HCT116 (cell line): ENCODE measurements at regions not wholly inside any gene's neighbourhood (a gene's known extent, or its start where the extent isn't known, plus 50 kb on each side); places are given as distances from the start of the nearest gene placed in this dataset.

Experiments
- ATAC-seq: fragments of 200-7000 bp; cut with Tn5 transposase; 2 replicates; pipeline ENCODE4 v1.9.1; 2020; ENCODE audit warnings: mild to moderate bottlenecking, moderate library complexity
- BruUV-seq: library from RNA; stranded (reverse); fragments of 400-500 nt; replicated peaks from 2 replicates; lab custom pipeline; 2021; lab: Mats Ljungman, UMichigan
- CTCF ChIA-PET: fragments of 300-600 bp; sonication (Branson Sonifier 250); formaldehyde crosslinking; loops from one replicate; lab custom pipeline; 2021; ENCODE audit warnings: antibody characterized with exemption; lab: Charles Lee
- POLR2A ChIA-PET: fragments of 300-600, 350-600 bp; sonication (Branson Sonifier 250); formaldehyde crosslinking; loops from one replicate; lab custom pipeline; 2021; ENCODE audit warnings: antibody characterized with exemption; lab: Charles Lee
- RAD21 ChIA-PET, 2 experiments: fragments of 300-600 bp; sonication (Branson Sonifier 250); formaldehyde crosslinking; loops; one replicate each; lab custom pipeline; 2023; ENCODE audit warnings: low total read pairs in 2 of 2; ENCODE audit not compliant: uncharacterized antibody in 2 of 2, unreplicated experiment in 2 of 2, low non-redundant PET in 1 of 2; lab: Charles Lee
- DNase-seq: peaks from one replicate; pipeline ENCODE4 v3.0.0-alpha.2; 2010; ENCODE audit warnings: low read depth, low spot score
- H2AFZ ChIP-seq: fragments of 200-600 bp; shearing (Covaris generic), sonication (generic); 2 replicates; pipeline ENCODE4 v1.6.1; 2017; ENCODE audit warnings: low read depth, mixed run types, mixed read lengths, antibody characterized with exemption, low read length; ENCODE audit not compliant: poor library complexity, severe bottlenecking
- H3K27ac ChIP-seq: 2 replicates; pipeline ENCODE4 v1.5.1; 2012; ENCODE audit warnings: low read depth, low read length
- H3K27me3 ChIP-seq: fragments of 200-600 bp; sonication (generic); 2 replicates; pipeline ENCODE4 v1.6.1; 2016; ENCODE audit warnings: mixed run types, low read length, mixed read lengths; ENCODE audit not compliant: insufficient read depth
- H3K36me3 ChIP-seq, 2 experiments: fragments of 200-500 bp in 1 of 2; fragments of 200-600 bp in 1 of 2; sonication (Bioruptor generic) in 1 of 2; sonication (generic) in 1 of 2; 2 replicates each; pipeline versions ENCODE4 v1.5.1 to v1.6.1; 2014 to 2016; ENCODE audit warnings: low read length in 2 of 2, inconsistent platforms in 1 of 2, mixed read lengths in 1 of 2, mixed run types in 1 of 2; ENCODE audit not compliant: insufficient read depth in 2 of 2, control insufficient read depth in 1 of 2
- H3K4me1 ChIP-seq, 2 experiments: fragments of 200-600 bp in 1 of 2; sonication (generic) in 1 of 2; 2 replicates each; pipeline versions ENCODE4 v1.5.1 to v1.6.1; 2012 to 2017; ENCODE audit warnings: low read length in 2 of 2, inconsistent platforms in 1 of 2, mild to moderate bottlenecking in 1 of 2, mixed read lengths in 1 of 2, mixed run types in 1 of 2, moderate library complexity in 1 of 2; ENCODE audit not compliant: insufficient read depth in 2 of 2, control insufficient read depth in 1 of 2
- H3K4me2 ChIP-seq: fragments of 200-600 bp; sonication (generic); 2 replicates; pipeline ENCODE4 v1.6.1; 2017; ENCODE audit warnings: mixed run types, low read length, mixed read lengths
- H3K4me3 ChIP-seq, 2 experiments: fragments of 200-600 bp in 1 of 2; sonication (generic) in 1 of 2; replicated peaks in 1 of 2; 2 replicates each; pipeline ENCODE4 v1.5.1; 2011 to 2016; ENCODE audit warnings: low read length in 2 of 2, control low read depth in 1 of 2, low read depth in 1 of 2, mild to moderate bottlenecking in 1 of 2, mixed read lengths in 1 of 2, mixed run types in 1 of 2
- H3K79me2 ChIP-seq: fragments of 200-600 bp; sonication (generic); 2 replicates; pipeline ENCODE4 v1.6.1; 2017; ENCODE audit warnings: mild to moderate bottlenecking, mixed run types, low read length, moderate library complexity, mixed read lengths; ENCODE audit not compliant: insufficient read depth
- H3K9ac ChIP-seq: fragments of 200-600 bp; sonication (generic); 2 replicates; pipeline ENCODE4 v1.6.1; 2016; ENCODE audit warnings: low read length, mixed read lengths
- H3K9me2 ChIP-seq: fragments of 200-600 bp; sonication (generic), shearing (Covaris generic); 2 replicates; pipeline ENCODE4 v1.6.1; 2017; ENCODE audit warnings: mixed run types, mild to moderate bottlenecking, moderate library complexity; ENCODE audit not compliant: insufficient read depth
- H3K9me3 ChIP-seq, 2 experiments: fragments of 200-500 bp in 1 of 2; fragments of 200-600 bp in 1 of 2; sonication (Bioruptor generic) in 1 of 2; sonication (generic) in 1 of 2; 2 replicates each; pipeline ENCODE4 v1.6.1; 2014 to 2017; ENCODE audit warnings: low read length in 2 of 2, mixed read lengths in 2 of 2, inconsistent platforms in 1 of 2, low read depth in 1 of 2, mild to moderate bottlenecking in 1 of 2, mixed run types in 1 of 2, moderate library complexity in 1 of 2; ENCODE audit not compliant: control insufficient read depth in 1 of 2, insufficient read depth in 1 of 2
- H4K20me1 ChIP-seq: fragments of 200-600 bp; sonication (generic), shearing (Covaris generic); 2 replicates; pipeline ENCODE4 v1.6.1; 2017; ENCODE audit warnings: mixed run types, mild to moderate bottlenecking, moderate library complexity; ENCODE audit not compliant: insufficient read depth
- CEBPB ChIP-seq: IDR thresholded peaks from 2 replicates; pipeline ENCODE4 v1.6.1; 2012; ENCODE audit warnings: low read depth
- ELF1 ChIP-seq: IDR thresholded peaks from 2 replicates; pipeline ENCODE4 v1.6.1; 2012; ENCODE audit warnings: low read depth, borderline replicate concordance
- FOSL1 ChIP-seq: IDR thresholded peaks from 2 replicates; pipeline ENCODE4 v1.6.1; 2012; ENCODE audit warnings: low read depth
- JUND ChIP-seq: IDR thresholded peaks from 2 replicates; pipeline ENCODE4 v1.6.1; 2012
- SIN3A ChIP-seq: IDR thresholded peaks from 2 replicates; pipeline ENCODE4 v1.6.1; 2012; ENCODE audit warnings: low read depth
- SRF ChIP-seq: IDR thresholded peaks from 2 replicates; pipeline ENCODE4 v1.6.1; 2012; ENCODE audit warnings: low read depth
- YY1 ChIP-seq: IDR thresholded peaks from 2 replicates; pipeline ENCODE4 v1.6.1; 2011; ENCODE audit warnings: low read length, low read depth, moderate library complexity, mild to moderate bottlenecking; ENCODE audit not compliant: insufficient replicate concordance; ENCODE audit errors: extremely low read depth
- intact Hi-C: fragments of 100-400 bp; cut with micrococcal nuclease; formaldehyde crosslinking; loops from 2 replicates; pipeline ENCODE4 v1.10.0; 2022
- TF ChIP-seq, protein P1 (sequence below): IDR thresholded peaks from 2 replicates; pipeline ENCODE4 v1.6.1; 2012
- TF ChIP-seq, protein P2 (sequence below): IDR thresholded peaks from 2 replicates; pipeline ENCODE4 v1.6.1; 2012
- TF ChIP-seq, protein P3 (sequence below): IDR thresholded peaks from 2 replicates; pipeline ENCODE4 v1.6.1; 2012; ENCODE audit warnings: low read depth
- TF ChIP-seq, protein P4 (sequence below), 3 experiments: fragments of 200-600 bp in 1 of 3; sonication (generic) in 1 of 3; IDR thresholded peaks in 2 of 3; conservative IDR thresholded peaks in 1 of 3; 2 replicates each; pipeline ENCODE4 v1.5.1; 2012 to 2017; ENCODE audit warnings: low read depth in 2 of 3, low read length in 2 of 3, antibody characterized with exemption in 1 of 3, borderline replicate concordance in 1 of 3, control low read depth in 1 of 3, mild to moderate bottlenecking in 1 of 3, mixed read lengths in 1 of 3, mixed run types in 1 of 3, moderate library complexity in 1 of 3; ENCODE audit not compliant: insufficient read depth in 1 of 3

DNA sequence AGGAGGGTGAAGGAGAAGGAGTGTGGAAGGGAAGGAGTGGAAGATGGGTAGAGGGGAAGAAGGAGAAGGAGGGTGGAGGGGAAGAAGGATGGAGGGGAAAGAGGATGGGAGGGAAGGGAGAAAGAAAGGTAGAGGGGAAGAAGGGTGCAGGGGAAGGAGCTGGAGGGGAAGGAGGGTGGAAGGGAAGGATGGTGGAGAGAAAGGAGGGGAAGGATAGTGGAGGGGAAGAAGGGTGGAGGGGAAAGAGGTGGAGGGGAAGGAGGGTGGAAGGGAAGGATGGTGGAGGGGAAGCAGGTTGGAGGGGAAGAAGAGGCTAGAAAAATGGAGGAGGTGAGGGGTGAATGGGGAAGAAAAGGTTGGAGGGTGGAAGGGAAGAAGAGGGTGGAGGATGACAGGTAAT lies 927.9 kb downstream of the UQCRFS1 start:
- Histone ChIP-seq H4K20me1 (no peaks in the 10 kb centered on the region), H3K27ac (no peak overlapping the region), H3K27me3 (no peaks in the 10 kb centered on the region), H3K9me3 (peaks cover 16% of the 10 kb centered on the region in 2 experiments; a peak in 3 of 4 replicates), H2AFZ (no peak overlapping the region), H3K4me3 (no peak overlapping the region), H3K4me1 (no peaks in the 10 kb centered on the region), H3K9ac (no peak overlapping the region), H3K36me3 (no peaks in the 10 kb centered on the region), H3K4me2 (no peak overlapping the region), H3K79me2 (no peaks in the 10 kb centered on the region), H3K9me2 (no peaks in the 10 kb centered on the region)
- ChIA-PET RAD21 (no interaction called here), CTCF (no interaction called here), POLR2A (no interaction called here)
- TF ChIP-seq, protein P1, sequence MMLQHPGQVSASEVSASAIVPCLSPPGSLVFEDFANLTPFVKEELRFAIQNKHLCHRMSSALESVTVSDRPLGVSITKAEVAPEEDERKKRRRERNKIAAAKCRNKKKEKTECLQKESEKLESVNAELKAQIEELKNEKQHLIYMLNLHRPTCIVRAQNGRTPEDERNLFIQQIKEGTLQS, result no peak
- no peak for TF ChIP-seq SRF
- no peak for TF ChIP-seq SIN3A
- TF ChIP-seq, protein P2, sequence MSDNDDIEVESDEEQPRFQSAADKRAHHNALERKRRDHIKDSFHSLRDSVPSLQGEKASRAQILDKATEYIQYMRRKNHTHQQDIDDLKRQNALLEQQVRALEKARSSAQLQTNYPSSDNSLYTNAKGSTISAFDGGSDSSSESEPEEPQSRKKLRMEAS, result no peak
- TF ChIP-seq ELF1, result no peak
- TF ChIP-seq YY1, result no peak
- TF ChIP-seq JUND, result no peak
- no peak for TF ChIP-seq CEBPB
- no peak for TF ChIP-seq FOSL1
- TF ChIP-seq, protein P3, sequence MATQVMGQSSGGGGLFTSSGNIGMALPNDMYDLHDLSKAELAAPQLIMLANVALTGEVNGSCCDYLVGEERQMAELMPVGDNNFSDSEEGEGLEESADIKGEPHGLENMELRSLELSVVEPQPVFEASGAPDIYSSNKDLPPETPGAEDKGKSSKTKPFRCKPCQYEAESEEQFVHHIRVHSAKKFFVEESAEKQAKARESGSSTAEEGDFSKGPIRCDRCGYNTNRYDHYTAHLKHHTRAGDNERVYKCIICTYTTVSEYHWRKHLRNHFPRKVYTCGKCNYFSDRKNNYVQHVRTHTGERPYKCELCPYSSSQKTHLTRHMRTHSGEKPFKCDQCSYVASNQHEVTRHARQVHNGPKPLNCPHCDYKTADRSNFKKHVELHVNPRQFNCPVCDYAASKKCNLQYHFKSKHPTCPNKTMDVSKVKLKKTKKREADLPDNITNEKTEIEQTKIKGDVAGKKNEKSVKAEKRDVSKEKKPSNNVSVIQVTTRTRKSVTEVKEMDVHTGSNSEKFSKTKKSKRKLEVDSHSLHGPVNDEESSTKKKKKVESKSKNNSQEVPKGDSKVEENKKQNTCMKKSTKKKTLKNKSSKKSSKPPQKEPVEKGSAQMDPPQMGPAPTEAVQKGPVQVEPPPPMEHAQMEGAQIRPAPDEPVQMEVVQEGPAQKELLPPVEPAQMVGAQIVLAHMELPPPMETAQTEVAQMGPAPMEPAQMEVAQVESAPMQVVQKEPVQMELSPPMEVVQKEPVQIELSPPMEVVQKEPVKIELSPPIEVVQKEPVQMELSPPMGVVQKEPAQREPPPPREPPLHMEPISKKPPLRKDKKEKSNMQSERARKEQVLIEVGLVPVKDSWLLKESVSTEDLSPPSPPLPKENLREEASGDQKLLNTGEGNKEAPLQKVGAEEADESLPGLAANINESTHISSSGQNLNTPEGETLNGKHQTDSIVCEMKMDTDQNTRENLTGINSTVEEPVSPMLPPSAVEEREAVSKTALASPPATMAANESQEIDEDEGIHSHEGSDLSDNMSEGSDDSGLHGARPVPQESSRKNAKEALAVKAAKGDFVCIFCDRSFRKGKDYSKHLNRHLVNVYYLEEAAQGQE, result no peak
- TF ChIP-seq, protein P4, sequence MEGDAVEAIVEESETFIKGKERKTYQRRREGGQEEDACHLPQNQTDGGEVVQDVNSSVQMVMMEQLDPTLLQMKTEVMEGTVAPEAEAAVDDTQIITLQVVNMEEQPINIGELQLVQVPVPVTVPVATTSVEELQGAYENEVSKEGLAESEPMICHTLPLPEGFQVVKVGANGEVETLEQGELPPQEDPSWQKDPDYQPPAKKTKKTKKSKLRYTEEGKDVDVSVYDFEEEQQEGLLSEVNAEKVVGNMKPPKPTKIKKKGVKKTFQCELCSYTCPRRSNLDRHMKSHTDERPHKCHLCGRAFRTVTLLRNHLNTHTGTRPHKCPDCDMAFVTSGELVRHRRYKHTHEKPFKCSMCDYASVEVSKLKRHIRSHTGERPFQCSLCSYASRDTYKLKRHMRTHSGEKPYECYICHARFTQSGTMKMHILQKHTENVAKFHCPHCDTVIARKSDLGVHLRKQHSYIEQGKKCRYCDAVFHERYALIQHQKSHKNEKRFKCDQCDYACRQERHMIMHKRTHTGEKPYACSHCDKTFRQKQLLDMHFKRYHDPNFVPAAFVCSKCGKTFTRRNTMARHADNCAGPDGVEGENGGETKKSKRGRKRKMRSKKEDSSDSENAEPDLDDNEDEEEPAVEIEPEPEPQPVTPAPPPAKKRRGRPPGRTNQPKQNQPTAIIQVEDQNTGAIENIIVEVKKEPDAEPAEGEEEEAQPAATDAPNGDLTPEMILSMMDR (IDR thresholded peaks at IDR 0.05 in 2 of 3, conservative IDR thresholded peaks at IDR 0.05 in 1 of 3; ENCODE audit: borderline replicate concordance in 1 of 3, insufficient read depth in 1 of 3, low read depth in 2 of 3, low read length in 2 of 3), result no peak
- DNase-seq (no peak), ATAC-seq (no peak)
- intact Hi-C loops, result no loop called here
- BruUV-seq, result no TSS peak
